Neuronal stem cell (in vitro differentiated cells): ENCODE measurements at regions not wholly inside any gene's neighbourhood (a gene's known extent, or its start where the extent isn't known, plus 50 kb on each side); places are given as distances from the start of the nearest gene placed in this dataset.

Source experiments
- DNase-seq: peaks from one replicate; pipeline ENCODE4 v3.0.0-alpha.2; 2013; ENCODE audit warnings: low spot score
- H2AFZ ChIP-seq: one replicate; pipeline ENCODE4 v1.6.1; 2013; ENCODE audit warnings: mild to moderate bottlenecking, low read length, inconsistent platforms
- H2AK5ac ChIP-seq: 2 replicates; pipeline ENCODE4 v1.6.1; 2013; ENCODE audit warnings: low read depth, mild to moderate bottlenecking, inconsistent platforms, low read length, moderate library complexity, mixed read lengths
- H2BK120ac ChIP-seq: 2 replicates; pipeline ENCODE4 v1.6.1; 2013; ENCODE audit warnings: low read depth, mild to moderate bottlenecking, inconsistent platforms, low read length, moderate library complexity, mixed read lengths
- H2BK12ac ChIP-seq: one replicate; pipeline ENCODE4 v1.6.1; 2013; ENCODE audit warnings: low read length, inconsistent platforms
- H2BK15ac ChIP-seq: 2 replicates; pipeline ENCODE4 v1.6.1; 2013; ENCODE audit warnings: mild to moderate bottlenecking, low read length, inconsistent platforms, mixed read lengths
- H2BK5ac ChIP-seq: one replicate; pipeline ENCODE4 v1.6.1; 2013; ENCODE audit warnings: inconsistent platforms, mild to moderate bottlenecking, low read length, moderate library complexity
- H3K14ac ChIP-seq: one replicate; pipeline ENCODE4 v1.6.1; 2013; ENCODE audit warnings: low read length, inconsistent platforms
- H3K18ac ChIP-seq: 2 replicates; pipeline ENCODE4 v1.6.1; 2013; ENCODE audit warnings: low read length, inconsistent platforms
- H3K23ac ChIP-seq: 2 replicates; pipeline ENCODE4 v1.6.1; 2013; ENCODE audit warnings: low read depth, mild to moderate bottlenecking, mixed read lengths, low read length, inconsistent platforms; ENCODE audit not compliant: poor library complexity
- H3K27ac ChIP-seq: replicated peaks from 3 replicates; pipeline ENCODE4 v1.5.1; 2013; ENCODE audit warnings: low read length, inconsistent platforms
- H3K27me3 ChIP-seq, 3 experiments: 2 replicates each; pipeline ENCODE4 v1.6.1; 2013; ENCODE audit warnings: low read length in 3 of 3, mild to moderate bottlenecking in 2 of 3, inconsistent platforms in 1 of 3, low read depth in 1 of 3, mixed read lengths in 1 of 3, moderate library complexity in 1 of 3; ENCODE audit not compliant: control insufficient read depth in 3 of 3, insufficient read depth in 3 of 3
- H3K36me3 ChIP-seq, 2 donors: replicated peaks in 1 of 2; 2 replicates each; pipeline ENCODE4 v1.6.1; 2013; ENCODE audit warnings: low read length in 2 of 2; ENCODE audit not compliant: control insufficient read depth in 2 of 2, insufficient read depth in 2 of 2
- H3K4ac ChIP-seq: 2 replicates; pipeline ENCODE4 v1.6.1; 2013; ENCODE audit warnings: inconsistent platforms, mild to moderate bottlenecking, low read length, moderate library complexity
- H3K4me1 ChIP-seq, 2 donors: 1 replicate in 1 of 2; 2 replicates in 1 of 2; pipeline ENCODE4 v1.6.1; 2013; ENCODE audit warnings: low read length in 2 of 2, low read depth in 1 of 2; ENCODE audit not compliant: control insufficient read depth in 2 of 2, insufficient read depth in 1 of 2
- H3K4me2 ChIP-seq: one replicate; pipeline ENCODE4 v1.6.1; 2013; ENCODE audit warnings: mild to moderate bottlenecking, low read length, inconsistent platforms; ENCODE audit not compliant: insufficient read depth, poor library complexity, severe bottlenecking
- H3K4me3 ChIP-seq, 2 donors: 2 replicates each; pipeline ENCODE4 v1.5.1; 2013; ENCODE audit warnings: low read length in 2 of 2, mild to moderate bottlenecking in 2 of 2, inconsistent platforms in 1 of 2, moderate library complexity in 1 of 2
- H3K79me1 ChIP-seq: one replicate; pipeline ENCODE4 v1.6.1; 2013; ENCODE audit warnings: low read depth, mild to moderate bottlenecking, inconsistent platforms, low read length, moderate library complexity
- H3K9ac ChIP-seq: one replicate; pipeline ENCODE4 v1.6.1; 2013; ENCODE audit warnings: mild to moderate bottlenecking, low read depth, low read length, inconsistent platforms; ENCODE audit not compliant: poor library complexity
- H3K9me3 ChIP-seq, 2 donors: replicated peaks in 1 of 2; 2 replicates each; pipeline versions ENCODE3 to v1.6.1; 2013; ENCODE audit warnings: low read length in 2 of 2, mild to moderate bottlenecking in 2 of 2, inconsistent platforms in 1 of 2, low read depth in 1 of 2, mixed read lengths in 1 of 2, moderate library complexity in 1 of 2; ENCODE audit not compliant: control insufficient read depth in 2 of 2, insufficient read depth in 1 of 2
- H4K8ac ChIP-seq: one replicate; pipeline ENCODE4 v1.6.1; 2013; ENCODE audit warnings: low read depth, mild to moderate bottlenecking, inconsistent platforms, low read length, moderate library complexity
- H4K91ac ChIP-seq: one replicate; pipeline ENCODE4 v1.6.1; 2013; ENCODE audit warnings: low read length, low read depth, mild to moderate bottlenecking, inconsistent platforms; ENCODE audit not compliant: poor library complexity
- WGBS, 2 donors: extraction: QIAGEN DNeasy Blood & Tissue Kit; methylation state at CpG; one replicate each; pipeline ENCODE4 v1.1.7; 2013; ENCODE audit warnings: missing lambda C conversion rate in 2 of 2, mixed read lengths in 1 of 2; ENCODE audit not compliant: insufficient read length in 2 of 2, insufficient replicate concordance in 1 of 2; ENCODE audit errors: extremely low coverage in 2 of 2; 5-methylcytosine and 5-hydroxymethylcytosine counted together

GRCh38 chr1:208562151-208562960 is 318.2 kb upstream of the PLXNA2 start:
- Histone ChIP-seq H4K8ac (no peak overlapping the region), H2AFZ (no peak overlapping the region), H2BK5ac (no peak overlapping the region), H3K36me3 (no peaks in the 10 kb centered on the region), H2BK12ac (no peak overlapping the region), H3K4me3 (no peak overlapping the region), H3K27ac (no peak overlapping the region), H3K4ac (no peak overlapping the region), H3K18ac (no peak overlapping the region), H3K9me3 (no peaks in the 10 kb centered on the region), H2BK15ac (no peak overlapping the region), H3K4me2 (no peak overlapping the region), H2BK120ac (no peak overlapping the region), H3K79me1 (no peaks in the 10 kb centered on the region), H2AK5ac (no peak overlapping the region), H4K91ac (no peak overlapping the region), H3K9ac (no peak overlapping the region), H3K27me3 (no peaks in the 10 kb centered on the region), H3K4me1 (no peaks in the 10 kb centered on the region), H3K23ac (no peak overlapping the region), H3K14ac (no peak overlapping the region)
- no CpG with 5 or more reads among the region's 3 CpGs for WGBS, 2 donors
- DNase-seq, result no peak

GRCh38 chr1:208564466-208564865 is 320.3 kb upstream of the PLXNA2 start:
- H3K4me2 ChIP-seq, result no peak overlapping the region
- H4K91ac ChIP-seq, result no peak overlapping the region
- no peak overlapping the region for H2BK12ac ChIP-seq
- H4K8ac ChIP-seq, result no peak overlapping the region
- no peak overlapping the region for H3K14ac ChIP-seq
- no peak overlapping the region for H3K4ac ChIP-seq
- no peak overlapping the region for H3K9ac ChIP-seq
- H2AK5ac ChIP-seq, result no peak overlapping the region
- no peak for DNase-seq
- WGBS, 2 donors, result no CpG with 5 or more reads among the region's 3 CpGs
- H3K27me3 ChIP-seq, result no peaks in the 10 kb centered on the region
- H2BK15ac ChIP-seq, result no peak overlapping the region
- H2BK120ac ChIP-seq, result no peak overlapping the region
- H3K18ac ChIP-seq, result no peak overlapping the region
- no peaks in the 10 kb centered on the region for H3K4me1 ChIP-seq
- H3K9me3 ChIP-seq, result no peaks in the 10 kb centered on the region
- no peak overlapping the region for H3K4me3 ChIP-seq
- H3K79me1 ChIP-seq, result no peaks in the 10 kb centered on the region
- H2BK5ac ChIP-seq, result no peak overlapping the region
- H3K36me3 ChIP-seq, result no peaks in the 10 kb centered on the region
- no peak overlapping the region for H2AFZ ChIP-seq
- H3K23ac ChIP-seq, result no peak overlapping the region
- no peak overlapping the region for H3K27ac ChIP-seq

GRCh38 chr1:208565756-208566440 is 321.7 kb upstream of the PLXNA2 start:
- no peak overlapping the region for H2AFZ ChIP-seq
- H4K8ac ChIP-seq, result no peak overlapping the region
- no peak overlapping the region for H3K4ac ChIP-seq
- H2BK15ac ChIP-seq, result no peak overlapping the region
- H2AK5ac ChIP-seq, result no peak overlapping the region
- no peak overlapping the region for H2BK5ac ChIP-seq
- no peak overlapping the region for H3K18ac ChIP-seq
- no peaks in the 10 kb centered on the region for H3K9me3 ChIP-seq
- H3K36me3 ChIP-seq, result no peaks in the 10 kb centered on the region
- WGBS, 2 donors, result no CpG with 5 or more reads among the region's 6 CpGs
- H3K4me1 ChIP-seq, result no peaks in the 10 kb centered on the region
- no peak overlapping the region for H2BK12ac ChIP-seq
- no peak overlapping the region for H3K4me2 ChIP-seq
- H3K4me3 ChIP-seq, result no peak overlapping the region
- no peak overlapping the region for H2BK120ac ChIP-seq
- H3K79me1 ChIP-seq, result no peaks in the 10 kb centered on the region
- H3K27me3 ChIP-seq, result no peaks in the 10 kb centered on the region
- no peak overlapping the region for H3K14ac ChIP-seq
- no peak overlapping the region for H3K9ac ChIP-seq
- no peak overlapping the region for H3K23ac ChIP-seq
- H3K27ac ChIP-seq, result no peak overlapping the region
- H4K91ac ChIP-seq, result no peak overlapping the region
- DNase-seq, result no peak

GRCh38 chr1:208569181-208569580 is 325.0 kb upstream of the PLXNA2 start:
- no peak overlapping the region for H2AK5ac ChIP-seq
- no peaks in the 10 kb centered on the region for H3K36me3 ChIP-seq
- no peak overlapping the region for H3K27ac ChIP-seq
- DNase-seq, result no peak
- no CpG with 5 or more reads among the region's 1 CpG for WGBS, 2 donors
- H3K4me1 ChIP-seq, result no peaks in the 10 kb centered on the region
- H3K14ac ChIP-seq, result no peak overlapping the region
- no peak overlapping the region for H4K8ac ChIP-seq
- H3K4me3 ChIP-seq, result no peak overlapping the region
- H2BK120ac ChIP-seq, result no peak overlapping the region
- H2AFZ ChIP-seq, result no peak overlapping the region
- H3K23ac ChIP-seq, result no peak overlapping the region
- no peak overlapping the region for H3K4me2 ChIP-seq
- H3K18ac ChIP-seq, result no peak overlapping the region
- no peaks in the 10 kb centered on the region for H3K79me1 ChIP-seq
- no peak overlapping the region for H2BK5ac ChIP-seq
- H3K4ac ChIP-seq, result no peak overlapping the region
- no peaks in the 10 kb centered on the region for H3K27me3 ChIP-seq
- H2BK15ac ChIP-seq, result no peak overlapping the region
- no peaks in the 10 kb centered on the region for H3K9me3 ChIP-seq
- no peak overlapping the region for H2BK12ac ChIP-seq
- no peak overlapping the region for H4K91ac ChIP-seq
- no peak overlapping the region for H3K9ac ChIP-seq
